Activated naive CD4-positive, alpha-beta T cell treated with anti-CD3 and anti-CD28 coated beads for 36 hours (primary cell): ENCODE measurements at regions not wholly inside any gene's neighbourhood (a gene's known extent, or its start where the extent isn't known, plus 50 kb on each side); places are given as distances from the start of the nearest gene placed in this dataset.

Source experiments
- CTCF ChIA-PET: fragments of 350-600 bp; sonication (Branson Sonifier 250); formaldehyde crosslinking; loops from one replicate; lab custom pipeline; 2021; ENCODE audit warnings: antibody characterized with exemption; lab: Charles Lee
- DNase-seq: peaks from one replicate; pipeline ENCODE4 v3.0.0-alpha.2; 2020
- H3K27ac Mint-ChIP-seq: one replicate; pipeline ENCODE4 v1.8.0; 2021; ENCODE audit warnings: mild to moderate bottlenecking, mixed read lengths
- H3K27me3 Mint-ChIP-seq: one replicate; pipeline ENCODE4 v1.8.0; 2021; ENCODE audit warnings: low read depth, mixed read lengths
- H3K36me3 Mint-ChIP-seq: one replicate; pipeline ENCODE4 v1.8.0; 2021; ENCODE audit warnings: low read depth, mixed read lengths
- H3K4me1 Mint-ChIP-seq: one replicate; pipeline ENCODE4 v1.8.0; 2021; ENCODE audit warnings: low read depth, mixed read lengths
- H3K4me3 Mint-ChIP-seq: one replicate; pipeline ENCODE4 v1.8.0; 2021; ENCODE audit warnings: mild to moderate bottlenecking, moderate library complexity, mixed read lengths
- H3K9me3 Mint-ChIP-seq: one replicate; pipeline ENCODE4 v1.8.0; 2021; ENCODE audit warnings: mixed read lengths
- intact Hi-C: fragments of 100-400 bp; cut with micrococcal nuclease; formaldehyde crosslinking; loops from one replicate; pipeline ENCODE4 v1.15.1; 2023

DNA sequence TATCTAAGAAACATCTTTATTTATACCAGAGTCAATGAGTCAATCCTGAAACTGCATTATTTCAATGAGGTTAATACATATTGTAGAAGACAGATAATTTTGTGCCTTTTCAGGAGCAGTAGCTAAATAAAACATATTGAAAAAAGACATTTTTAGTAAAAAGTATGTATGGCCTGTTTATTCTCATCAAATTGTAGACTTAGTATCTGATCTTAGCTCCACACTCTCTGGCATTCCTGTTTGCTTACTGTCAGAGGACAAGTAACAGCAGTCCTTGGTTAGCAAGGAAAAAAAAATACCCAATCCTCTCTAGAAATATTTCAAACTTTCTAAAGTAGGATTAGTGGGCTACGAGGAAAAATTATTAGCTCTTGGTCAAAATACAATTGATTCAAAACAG is 50.5 kb upstream of the GUCY1A1 start:
- no peaks in the 10 kb centered on the region for H3K4me1 Mint-ChIP-seq

DNA sequence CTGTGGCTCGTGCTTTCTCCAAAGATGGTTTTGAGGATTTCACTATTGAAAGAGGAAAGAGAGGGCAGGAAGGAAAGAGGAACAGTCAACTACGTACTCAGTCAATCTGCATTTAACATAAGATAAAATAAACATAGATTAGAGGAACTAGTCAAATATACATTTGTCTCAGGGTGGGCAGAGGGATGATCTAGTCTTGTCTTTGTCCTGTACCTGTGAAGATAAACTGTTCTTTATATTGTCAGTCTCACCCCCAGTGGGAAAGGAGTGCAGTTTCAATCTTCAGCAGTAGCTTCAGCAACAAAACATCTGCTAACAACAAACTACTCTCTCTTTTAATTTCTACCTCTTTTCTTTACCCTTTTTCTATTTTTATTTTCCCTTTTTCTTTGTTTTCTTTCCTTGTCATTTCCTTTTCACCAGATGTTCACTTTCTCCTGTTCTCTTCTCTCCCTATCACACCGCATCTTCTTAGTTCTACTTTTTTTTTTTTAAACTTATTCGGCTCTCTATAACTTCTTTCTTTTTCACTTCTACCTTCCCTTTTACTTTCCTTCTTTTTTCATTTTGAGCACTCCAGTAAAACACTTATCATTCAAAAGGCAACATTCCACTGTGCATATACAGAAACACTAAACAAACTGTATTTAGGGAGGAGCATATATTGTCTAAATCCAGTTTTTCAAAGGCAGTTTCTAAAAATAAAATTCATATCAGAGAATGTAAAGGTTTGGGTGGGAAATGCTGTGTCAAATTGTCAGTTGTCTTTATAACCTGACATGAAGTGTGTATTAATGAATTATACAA is 51.4 kb upstream of the GUCY1A1 start:
- Mint-ChIP-seq H3K27ac (no peak overlapping the region), H3K4me3 (no peak overlapping the region), H3K9me3 (no peaks in the 10 kb centered on the region), H3K27me3 (no peaks in the 10 kb centered on the region), H3K36me3 (no peaks in the 10 kb centered on the region), H3K4me1 (no peaks in the 10 kb centered on the region)
- intact Hi-C loops, result no loop called here
- DNase-seq, result no peak
- CTCF ChIA-PET, result no interaction called here

More for the DNA sequence above, 50.5 kb upstream of the GUCY1A1 start:
- H3K27me3 Mint-ChIP-seq, result no peaks in the 10 kb centered on the region
- no peak overlapping the region for H3K27ac Mint-ChIP-seq
- no peak overlapping the region for H3K4me3 Mint-ChIP-seq
- DNase-seq, result no peak
- H3K36me3 Mint-ChIP-seq, result no peaks in the 10 kb centered on the region
- intact Hi-C loops, result no loop called here
- CTCF ChIA-PET, result interaction anchor here (0.8 kb wide), 1 partner anchor 11 kb away, joined by 5 read pairs; no protein-coding TSS in a partner anchor
- H3K9me3 Mint-ChIP-seq, result no peaks in the 10 kb centered on the region

DNA sequence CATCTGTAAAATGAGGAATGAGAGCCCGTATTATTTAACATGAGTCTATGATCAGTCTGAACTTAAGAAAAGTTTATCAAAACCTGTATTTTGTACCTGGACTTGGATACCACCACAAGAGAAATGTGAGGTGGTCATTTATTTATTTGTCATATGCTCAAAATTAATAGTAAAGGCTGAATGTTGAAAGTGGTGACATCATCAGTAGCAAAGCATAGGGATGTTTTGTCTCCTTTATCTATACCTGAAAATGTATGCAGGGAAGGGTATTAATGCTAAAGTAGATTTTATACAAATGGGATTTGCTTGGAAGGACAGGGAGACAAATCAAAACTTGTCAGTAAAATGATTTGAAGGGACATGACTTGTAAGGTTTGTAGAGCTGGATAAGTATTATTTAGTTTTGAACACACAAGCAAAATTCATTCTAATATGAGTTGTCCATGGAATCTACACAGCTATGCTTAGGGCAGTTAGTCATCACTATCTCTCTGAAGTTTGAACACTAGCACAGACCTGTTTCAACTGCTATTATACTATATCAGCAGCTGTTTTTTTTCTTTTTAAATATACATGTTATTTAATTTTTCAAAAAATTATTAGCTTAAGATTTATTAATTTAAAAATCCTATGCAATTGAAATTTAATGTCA is 52.4 kb upstream of the GUCY1A1 start:
- no peaks in the 10 kb centered on the region for H3K27me3 Mint-ChIP-seq
- H3K9me3 Mint-ChIP-seq, result no peaks in the 10 kb centered on the region
- no peak overlapping the region for H3K27ac Mint-ChIP-seq
- no peak for DNase-seq
- H3K4me3 Mint-ChIP-seq, result no peak overlapping the region
- CTCF ChIA-PET, result no interaction called here
- intact Hi-C loops, result loop anchor here (5.0 kb wide), 1 partner anchor 1342 kb away; no protein-coding TSS in a partner anchor
- no peaks in the 10 kb centered on the region for H3K36me3 Mint-ChIP-seq
- no peaks in the 10 kb centered on the region for H3K4me1 Mint-ChIP-seq

DNA sequence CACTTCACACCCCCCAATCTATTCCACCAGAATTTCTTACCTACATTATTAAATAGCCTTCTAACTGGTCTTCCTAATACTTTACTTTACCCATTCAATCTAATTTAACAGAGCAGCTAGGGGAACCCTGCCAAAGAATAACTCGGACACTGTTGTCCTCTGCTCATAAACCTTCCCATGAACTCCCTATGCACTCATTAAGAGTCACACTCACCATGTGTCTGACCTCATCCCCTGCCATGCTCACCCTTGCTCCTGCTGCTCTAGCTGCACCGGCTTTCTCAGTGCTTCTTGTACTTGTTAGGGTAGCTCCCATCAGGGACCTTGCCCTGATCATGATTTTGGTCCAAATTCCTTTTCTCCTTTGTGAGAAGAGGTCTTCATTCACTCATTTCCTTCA is 54.6 kb upstream of the GUCY1A1 start:
- Mint-ChIP-seq H3K27me3 (peaks cover 2% of the 10 kb centered on the region), H3K36me3 (no peaks in the 10 kb centered on the region), H3K27ac (no peak overlapping the region), H3K9me3 (no peaks in the 10 kb centered on the region), H3K4me1 (no peaks in the 10 kb centered on the region), H3K4me3 (no peak overlapping the region)
- intact Hi-C loops, result loop anchor here (5.0 kb wide), 1 partner anchor 1340 kb away; no protein-coding TSS in a partner anchor
- CTCF ChIA-PET, result interaction anchor here (0.6 kb wide), 1 partner anchor 158 kb away, joined by 3 read pairs; no protein-coding TSS in a partner anchor
- no peak for DNase-seq

DNA sequence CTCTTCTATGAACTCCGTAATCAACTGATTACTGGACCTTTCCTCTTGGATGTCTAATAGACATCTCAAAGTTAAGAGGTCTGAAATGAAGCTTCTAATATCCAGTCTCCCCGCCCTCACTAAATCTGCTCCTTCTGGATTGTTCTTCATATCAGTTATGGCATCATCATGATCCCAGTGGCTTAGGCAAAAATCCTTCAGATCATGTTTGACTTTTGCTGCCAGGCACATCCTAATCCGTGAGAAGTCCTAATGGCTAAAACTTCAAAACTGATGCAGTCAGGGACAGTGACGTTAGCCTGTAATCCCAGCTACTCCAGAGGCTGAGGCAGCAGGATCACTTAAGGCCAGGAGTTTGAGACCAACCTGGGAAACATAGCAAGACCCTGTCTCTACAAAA is 55.1 kb upstream of the GUCY1A1 start:
- Mint-ChIP-seq H3K9me3 (no peaks in the 10 kb centered on the region), H3K27me3 (peaks cover 2% of the 10 kb centered on the region), H3K4me3 (no peak overlapping the region), H3K4me1 (no peaks in the 10 kb centered on the region), H3K36me3 (no peaks in the 10 kb centered on the region), H3K27ac (no peak overlapping the region)
- CTCF ChIA-PET, result interaction anchor here (0.6 kb wide), 1 partner anchor 159 kb away, joined by 3 read pairs; no protein-coding TSS in a partner anchor
- intact Hi-C loops, result loop anchor here (5.0 kb wide), 1 partner anchor 1339 kb away; no protein-coding TSS in a partner anchor
- no peak for DNase-seq

DNA sequence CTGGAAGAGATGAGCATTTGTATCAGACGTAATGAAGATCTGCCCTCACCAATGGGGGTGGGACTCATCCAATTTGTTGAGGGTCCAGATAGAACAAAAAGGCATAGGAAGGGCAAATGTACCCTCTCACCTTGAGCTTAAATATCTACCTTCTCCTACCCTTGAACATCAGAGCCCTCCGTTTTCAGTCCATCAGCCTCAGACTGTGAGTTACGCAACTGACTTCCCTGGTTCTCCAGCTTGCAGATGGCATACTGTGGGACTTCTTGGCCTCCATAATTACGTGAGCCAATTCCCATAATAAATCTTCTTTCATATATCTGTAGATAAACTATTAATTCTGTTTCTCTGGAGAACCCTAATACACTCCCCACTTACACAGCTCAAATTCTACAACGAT is 56.5 kb upstream of the GUCY1A1 start:
- Mint-ChIP-seq H3K27ac (no peak overlapping the region), H3K9me3 (no peaks in the 10 kb centered on the region), H3K4me3 (no peak overlapping the region), H3K36me3 (no peaks in the 10 kb centered on the region), H3K4me1 (no peaks in the 10 kb centered on the region), H3K27me3 (peaks cover 2% of the 10 kb centered on the region)
- CTCF ChIA-PET, result no interaction called here
- no peak for DNase-seq
- intact Hi-C loops, result loop anchor here (5.0 kb wide), 1 partner anchor 1338 kb away; no protein-coding TSS in a partner anchor

DNA sequence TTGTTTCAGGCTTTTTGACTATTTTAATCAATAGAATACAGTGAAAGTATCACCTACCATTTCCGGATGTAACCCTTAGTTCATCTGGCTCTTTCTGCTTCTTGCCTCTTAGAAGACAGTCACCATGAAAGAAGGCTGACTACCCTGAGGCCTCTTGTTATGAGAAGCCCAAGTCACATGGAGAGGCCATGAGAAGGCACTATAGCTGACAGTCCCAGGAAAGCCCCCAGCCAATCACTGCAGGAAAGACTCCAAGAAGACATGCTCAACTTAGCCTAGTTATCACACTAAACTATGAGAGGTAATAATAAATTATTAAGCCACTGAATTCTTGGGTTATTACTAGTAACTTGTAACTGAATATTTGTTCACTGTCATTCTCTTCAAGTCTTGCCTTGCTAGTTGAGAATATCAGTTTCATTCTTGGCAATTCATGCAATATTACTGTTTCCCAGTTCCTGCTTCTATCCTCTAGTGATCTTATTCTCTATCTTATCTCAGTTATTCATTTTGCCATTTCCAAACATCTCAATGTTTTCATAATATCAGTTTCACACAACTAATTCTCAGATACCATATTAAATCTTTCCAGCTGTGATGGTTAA is 57.1 kb upstream of the GUCY1A1 start:
- intact Hi-C loops, result loop anchor here (5.0 kb wide), 1 partner anchor 1337 kb away; no protein-coding TSS in a partner anchor
- Mint-ChIP-seq H3K36me3 (no peaks in the 10 kb centered on the region), H3K27me3 (peaks cover 2% of the 10 kb centered on the region), H3K9me3 (no peaks in the 10 kb centered on the region), H3K27ac (no peak overlapping the region), H3K4me3 (no peak overlapping the region), H3K4me1 (no peaks in the 10 kb centered on the region)
- DNase-seq, result no peak
- CTCF ChIA-PET, result no interaction called here

DNA sequence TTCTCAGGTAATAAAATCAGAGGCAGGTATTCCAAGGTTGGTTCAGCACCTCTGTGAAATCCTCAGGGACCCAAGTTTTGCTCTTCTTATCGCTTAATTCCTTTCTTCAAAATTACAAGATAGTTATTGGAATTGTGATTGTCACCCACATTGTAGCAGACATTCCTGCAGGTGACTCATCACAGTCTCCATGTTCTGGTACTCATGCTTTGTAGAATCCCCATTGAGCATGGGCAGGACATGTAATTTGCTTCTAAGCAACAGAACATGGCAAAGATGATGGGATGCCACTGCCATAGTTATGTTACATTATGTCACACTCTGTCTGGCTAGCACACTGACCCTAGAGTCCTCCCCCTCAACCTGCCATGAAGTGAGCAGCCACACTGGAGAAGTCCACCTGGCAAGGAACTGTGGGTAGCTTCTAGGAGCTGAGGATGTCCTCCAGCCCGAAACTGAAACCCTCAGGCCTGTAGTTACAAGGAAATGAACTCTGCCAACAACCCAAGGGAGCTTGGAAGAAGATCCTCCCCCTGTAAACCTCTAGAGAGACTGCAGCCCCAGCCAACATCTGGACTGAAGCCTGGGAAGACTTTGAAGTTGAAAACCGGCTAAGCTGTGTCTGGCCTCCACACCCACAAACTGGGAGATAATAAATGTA is 58.3 kb upstream of the GUCY1A1 start:
- Mint-ChIP-seq H3K9me3 (no peaks in the 10 kb centered on the region), H3K4me3 (no peak overlapping the region), H3K36me3 (no peaks in the 10 kb centered on the region), H3K27ac (no peak overlapping the region), H3K27me3 (peaks cover 2% of the 10 kb centered on the region), H3K4me1 (no peaks in the 10 kb centered on the region)
- intact Hi-C loops, result no loop called here
- no peak for DNase-seq
- CTCF ChIA-PET, result no interaction called here

DNA sequence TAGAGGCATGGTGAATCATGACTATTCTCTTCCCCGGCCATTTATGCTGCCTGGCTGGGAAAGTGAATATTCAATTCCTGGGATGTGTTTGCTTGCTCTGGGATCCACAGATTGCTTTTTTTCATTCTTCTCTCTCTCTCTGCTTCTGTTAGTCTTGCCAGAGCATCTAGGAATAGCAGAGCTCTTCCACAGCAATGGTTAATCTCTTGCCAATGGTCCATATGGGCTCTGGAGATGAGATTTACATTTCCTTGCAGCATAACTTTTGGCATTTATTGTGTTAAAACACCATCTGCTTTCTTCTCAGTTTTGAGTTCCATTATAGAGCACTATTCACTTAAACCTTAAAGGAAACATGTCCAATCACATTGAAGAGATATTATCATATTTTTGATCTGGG is 59.2 kb upstream of the GUCY1A1 start:
- Mint-ChIP-seq H3K9me3 (no peaks in the 10 kb centered on the region), H3K4me3 (no peak overlapping the region), H3K4me1 (no peaks in the 10 kb centered on the region), H3K36me3 (no peaks in the 10 kb centered on the region), H3K27me3 (peaks cover 2% of the 10 kb centered on the region), H3K27ac (no peak overlapping the region)
- intact Hi-C loops, result no loop called here
- CTCF ChIA-PET, result no interaction called here
- no peak for DNase-seq

DNA sequence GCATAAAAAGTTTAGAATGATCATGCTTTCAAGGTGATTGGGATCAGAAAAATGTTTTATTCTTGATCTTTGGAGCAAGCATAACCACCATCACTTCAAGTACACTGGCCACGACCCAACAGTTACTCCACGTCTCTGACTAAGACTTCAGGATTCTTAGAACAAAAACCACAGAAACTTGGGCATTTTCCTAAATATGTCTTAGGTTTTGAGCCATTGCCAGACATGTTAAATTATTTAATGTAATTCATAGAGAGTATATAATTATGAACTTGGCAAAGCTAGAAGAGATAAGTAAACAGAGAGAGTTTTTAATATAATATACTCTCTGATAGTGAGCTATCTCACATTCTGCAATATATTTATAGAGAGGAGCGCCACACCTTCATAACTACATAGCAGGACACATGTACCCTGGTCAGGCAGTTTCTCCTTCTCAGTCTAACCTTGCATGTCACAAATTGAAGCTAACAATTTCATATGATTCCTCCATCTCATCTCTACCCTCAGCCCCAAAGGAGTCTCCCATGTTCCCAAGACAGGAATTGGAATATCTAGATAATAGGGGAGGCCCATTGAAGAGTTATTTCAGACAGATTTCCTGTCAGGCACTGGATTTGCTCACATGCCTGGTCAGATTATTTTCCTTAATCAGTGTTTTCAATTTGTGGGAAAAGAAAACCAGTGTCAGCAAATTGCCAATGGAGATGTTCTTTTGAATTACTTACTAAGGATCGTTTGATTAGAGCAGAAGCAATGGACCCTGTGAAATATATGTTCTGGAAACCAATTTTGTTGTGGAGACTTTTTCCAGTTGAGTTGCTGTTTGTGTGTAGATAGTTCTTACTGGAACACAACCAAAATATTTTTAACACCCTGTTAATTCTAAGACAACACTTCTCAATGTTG is 61.7 kb upstream of the GUCY1A1 start:
- Mint-ChIP-seq H3K4me1 (no peaks in the 10 kb centered on the region), H3K36me3 (no peaks in the 10 kb centered on the region), H3K27ac (no peak overlapping the region), H3K27me3 (peaks cover 2% of the 10 kb centered on the region), H3K9me3 (no peaks in the 10 kb centered on the region), H3K4me3 (no peak overlapping the region)
- CTCF ChIA-PET, result no interaction called here
- intact Hi-C loops, result no loop called here
- no peak for DNase-seq

DNA sequence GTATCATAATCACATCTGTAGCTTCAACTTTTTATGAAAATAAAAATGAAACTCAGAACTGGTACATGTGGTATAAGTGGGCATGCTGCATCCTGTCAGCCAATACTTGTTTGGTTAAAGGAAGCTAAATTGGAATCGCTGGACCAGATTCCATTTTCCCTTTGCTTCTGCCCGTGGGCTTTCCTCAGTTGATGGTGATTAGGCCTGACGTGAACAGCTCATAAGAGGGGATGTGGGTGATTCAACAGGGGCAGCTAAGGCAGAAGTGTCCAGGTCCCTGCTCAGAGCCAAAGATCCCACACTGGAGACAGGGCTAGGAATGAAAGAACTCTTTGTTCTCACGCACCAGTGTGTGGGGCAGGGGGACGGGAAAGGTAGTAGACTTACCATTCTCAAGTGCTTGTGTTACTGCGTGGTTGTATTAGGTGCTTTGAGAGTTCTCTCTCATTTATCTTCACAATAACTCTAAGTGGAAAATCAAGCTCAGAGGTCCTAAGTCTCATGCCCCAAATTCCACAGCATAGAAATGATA is 63.2 kb upstream of the GUCY1A1 start:
- no peak for DNase-seq
- Mint-ChIP-seq H3K27me3 (peaks cover 2% of the 10 kb centered on the region), H3K4me1 (no peaks in the 10 kb centered on the region), H3K4me3 (no peak overlapping the region), H3K27ac (no peak overlapping the region), H3K36me3 (no peaks in the 10 kb centered on the region), H3K9me3 (no peaks in the 10 kb centered on the region)
- CTCF ChIA-PET, result no interaction called here
- intact Hi-C loops, result no loop called here
